ENCODE measurements at regions not wholly inside any gene's neighbourhood (a gene's known extent, or its start where the extent isn't known, plus 50 kb on each side); places are given as distances from the start of the nearest gene placed in this dataset.

- TF ChIP-seq CTCF (IDR thresholded peaks at IDR 0.05) = no peak
- no peak for TF ChIP-seq POLR2A (IDR thresholded peaks at IDR 0.05; ENCODE audit: low read depth)
Measured at GRCh38 chr7:52794621-52795020, 240.8 kb upstream of the POM121L12 start.
